Right lobe of liver (tissue), 4 donors: ENCODE measurements at regions not wholly inside any gene's neighbourhood (a gene's known extent, or its start where the extent isn't known, plus 50 kb on each side); places are given as distances from the start of the nearest gene placed in this dataset.

Source experiments
- CTCF ChIP-seq, 4 donors: fragments of 200-600 bp in 3 of 4; fragments of 450-650 bp in 1 of 4; IDR thresholded peaks; one replicate each; pipeline versions ENCODE4 v1.5.1 to v1.8.0; 2016 to 2022; ENCODE audit warnings: antibody characterized with exemption in 4 of 4, mild to moderate bottlenecking in 2 of 4
- POLR2A ChIP-seq: fragments of 450-650 bp; IDR thresholded peaks from one replicate; pipeline ENCODE4 v1.6.1; 2017; ENCODE audit warnings: antibody characterized with exemption, mild to moderate bottlenecking
- donor health status: DM: no; HTN: no; CAD: no.
- donor health status: DM: no; HTN: no; CAD: no.
- donor health status: DM: no; HTN: yes; CAD: no.

- no peak for TF ChIP-seq CTCF (IDR thresholded peaks at IDR 0.05)
- no peak for TF ChIP-seq POLR2A
These were observed 412.3 kb upstream of the RGPD4 start for GRCh38 chr2:107414376-107414775.
